NCI-H146 treated with DMSO at 0.1 percent for 48 hours (cell line): ENCODE measurements at regions not wholly inside any gene's neighbourhood (a gene's known extent, or its start where the extent isn't known, plus 50 kb on each side); places are given as distances from the start of the nearest gene placed in this dataset.

Experiments
- DNase-seq: peaks from one replicate; lab custom pipeline; 2025; ENCODE audit not compliant: unreplicated experiment; lab: John Stamatoyannopoulos, UW

DNA sequence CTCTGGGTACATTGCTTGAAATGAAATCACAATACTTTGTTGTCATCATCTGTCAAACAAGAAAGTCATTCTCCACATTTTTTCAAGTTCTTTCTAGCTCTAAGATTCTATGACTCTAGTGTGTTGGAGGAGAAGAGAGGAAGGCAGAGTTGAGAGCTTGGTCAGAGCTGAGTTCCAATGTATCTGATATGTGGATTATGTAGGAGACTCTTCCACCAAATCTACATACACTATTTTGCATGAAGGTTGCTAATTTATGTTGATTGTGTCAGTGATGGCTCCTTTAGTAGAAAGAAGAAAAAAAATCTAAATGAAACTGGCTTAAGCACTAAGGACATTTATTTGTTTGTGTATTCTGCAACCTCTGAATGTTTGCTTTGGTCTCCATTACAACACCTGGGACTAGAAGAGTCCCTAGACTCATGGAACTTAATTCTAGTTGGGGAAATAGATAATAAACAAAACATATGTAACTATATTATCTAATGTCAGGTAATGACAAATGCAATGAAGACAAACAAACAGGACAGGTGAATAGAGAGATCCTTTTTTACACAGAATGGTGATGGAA is 691.9 kb downstream of the UQCRFS1 start:
- DNase-seq, result no peak

DNA sequence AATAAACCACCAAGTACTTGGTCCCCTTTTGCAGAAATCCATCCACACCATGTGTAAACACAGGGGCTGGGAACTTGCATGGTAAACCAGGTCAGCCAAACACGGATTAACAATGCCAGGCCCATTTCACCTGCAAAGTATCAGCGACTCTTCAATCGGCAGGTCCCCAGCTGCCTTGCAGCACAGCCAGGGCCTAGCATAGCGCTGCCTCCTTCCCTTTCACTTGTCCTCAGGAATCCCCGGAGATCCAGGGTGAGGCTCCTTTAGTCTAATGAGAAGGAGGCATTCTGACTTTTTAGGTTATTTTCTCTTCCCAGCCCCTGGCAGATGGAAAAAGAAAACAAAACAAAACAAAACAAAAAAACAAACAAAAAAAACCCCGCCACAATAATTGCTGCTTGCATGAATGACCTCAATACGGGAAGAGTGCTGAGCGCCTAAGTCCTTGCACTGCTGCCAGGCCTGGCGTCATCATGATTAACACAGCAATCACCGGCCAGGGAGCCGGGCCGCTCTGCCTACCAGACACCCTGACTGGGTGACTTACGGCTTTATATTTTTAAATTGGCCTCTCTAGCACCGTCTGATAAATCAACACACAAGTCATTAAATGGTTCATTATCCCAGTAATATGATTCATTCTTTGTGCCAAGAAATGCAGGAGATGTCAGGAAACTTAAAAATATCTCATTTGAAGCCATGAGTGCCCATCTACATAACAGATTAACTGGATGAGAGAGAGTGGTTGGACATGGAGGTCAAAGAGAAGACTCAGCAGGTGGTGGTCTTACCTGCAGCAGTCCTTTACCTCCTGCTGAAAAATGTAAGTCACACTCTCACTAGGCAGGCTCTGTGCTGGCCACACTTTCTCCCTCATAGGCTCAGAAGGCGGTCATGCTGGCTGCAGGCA is 692.7 kb downstream of the UQCRFS1 start:
- DNase-seq, result no peak

- no peak for DNase-seq
These were observed 693.7 kb downstream of the UQCRFS1 start for GRCh38 chr19:28519218-28519779.

- DNase-seq, result no peak
These were observed 696.5 kb downstream of the UQCRFS1 start for GRCh38 chr19:28516415-28516872.

DNA sequence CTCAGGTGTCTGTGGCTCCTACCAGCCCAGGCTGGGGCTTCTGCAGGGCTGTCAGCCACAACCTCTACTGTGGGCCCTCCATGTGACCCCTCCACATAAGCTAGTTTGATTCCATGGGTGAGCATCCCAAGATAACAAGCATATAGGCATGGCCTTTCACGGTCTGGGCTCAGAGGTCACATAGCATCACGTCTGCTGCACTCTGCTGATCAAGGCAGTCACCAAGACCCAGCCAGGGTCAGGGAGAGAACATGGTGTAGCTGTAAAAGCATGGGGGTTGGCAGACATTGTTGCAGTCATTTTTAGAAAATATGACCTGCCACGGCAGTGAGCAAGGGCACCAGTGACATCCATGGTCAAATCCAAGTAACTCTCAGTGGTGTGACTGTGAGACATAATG is 698.8 kb downstream of the UQCRFS1 start:
- no peak for DNase-seq

GRCh38 chr19:28511655-28512054 is 701.3 kb downstream of the UQCRFS1 start:
- DNase-seq, result no peak

GRCh38 chr19:28509079-28509895 is 703.7 kb downstream of the UQCRFS1 start:
- DNase-seq, result no peak

GRCh38 chr19:28508666-28509065 is 704.3 kb downstream of the UQCRFS1 start:
- DNase-seq, result no peak

GRCh38 chr19:28505933-28506332 is 707.0 kb downstream of the UQCRFS1 start:
- no peak for DNase-seq

- DNase-seq, result no peak
These were observed 707.8 kb downstream of the UQCRFS1 start for GRCh38 chr19:28505134-28505533.

GRCh38 chr19:28504727-28505126 is 708.2 kb downstream of the UQCRFS1 start:
- DNase-seq, result no peak

GRCh38 chr19:28504139-28504538 is 708.8 kb downstream of the UQCRFS1 start:
- DNase-seq, result no peak

- DNase-seq, result no peak
These were observed 709.8 kb downstream of the UQCRFS1 start for GRCh38 chr19:28502879-28503734.

DNA sequence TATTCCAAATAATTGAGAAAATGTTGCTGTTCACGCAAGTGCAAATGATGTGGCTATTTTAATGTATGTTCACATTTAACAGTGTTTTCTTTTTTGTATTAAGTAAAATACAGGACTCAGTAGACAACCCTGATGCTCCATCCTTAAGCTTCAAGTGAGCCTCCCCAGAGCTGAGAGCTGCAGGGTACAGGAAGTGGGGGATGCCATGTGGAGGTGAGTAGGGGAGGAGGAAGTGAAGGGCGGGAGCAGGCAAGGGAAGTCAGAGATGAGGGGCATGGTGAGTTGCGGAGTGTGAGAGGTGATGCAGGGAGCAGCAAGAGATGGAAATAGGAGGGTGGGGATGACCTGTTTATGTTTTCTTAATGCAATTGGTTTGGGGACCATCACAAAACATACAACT is 711.0 kb downstream of the UQCRFS1 start:
- DNase-seq, result no peak

DNA sequence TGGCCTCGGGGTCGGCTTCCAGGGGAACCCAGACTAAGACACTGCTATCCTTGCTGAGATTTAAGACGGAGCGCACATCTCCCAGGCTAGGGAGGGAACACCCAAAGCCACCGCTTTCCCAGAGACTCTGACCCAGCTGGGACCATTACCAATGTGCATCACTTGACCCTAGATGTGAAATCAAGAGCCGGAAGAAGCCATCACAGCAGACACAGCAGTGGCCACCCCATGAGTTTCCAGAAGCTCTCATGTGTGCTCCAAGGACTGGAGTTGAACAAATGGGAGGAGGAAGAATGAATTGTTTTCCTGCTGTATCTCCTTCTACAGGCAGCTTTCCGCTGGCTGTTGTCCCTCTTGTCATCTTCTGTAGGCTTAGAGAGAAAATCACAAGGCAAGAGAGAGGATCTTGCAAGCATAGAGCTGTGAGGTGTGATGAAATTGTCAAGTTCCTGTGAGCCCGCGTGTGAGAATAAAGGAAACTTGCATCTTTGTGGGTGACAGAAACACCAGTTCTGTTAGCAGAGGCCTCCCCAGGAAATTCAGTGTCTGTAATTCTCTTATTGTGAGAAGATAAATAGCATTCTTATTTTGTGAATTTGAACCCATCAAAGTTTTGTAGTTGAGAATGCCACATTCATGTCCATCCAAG is 711.8 kb downstream of the UQCRFS1 start:
- DNase-seq, result no peak

DNA sequence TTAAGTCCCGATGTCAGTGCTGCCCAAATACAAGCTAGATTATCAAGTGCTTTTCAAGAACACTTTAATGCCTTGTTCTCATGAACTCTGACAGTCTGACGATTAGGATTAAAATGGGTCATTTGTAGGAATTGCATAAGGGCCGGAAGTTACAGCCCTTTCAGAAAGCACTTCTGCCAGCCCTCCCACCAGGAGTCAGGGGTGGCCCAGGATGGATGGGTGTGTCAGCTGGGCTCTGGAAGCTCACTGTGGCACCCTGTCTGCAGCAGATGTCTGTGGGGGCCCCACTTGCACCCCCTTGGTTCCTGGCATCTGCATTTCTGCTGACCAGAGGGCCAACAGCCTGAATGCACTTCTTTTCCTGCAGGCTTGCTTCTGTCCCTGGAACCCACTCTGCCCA is 712.7 kb downstream of the UQCRFS1 start:
- DNase-seq, result no peak

DNA sequence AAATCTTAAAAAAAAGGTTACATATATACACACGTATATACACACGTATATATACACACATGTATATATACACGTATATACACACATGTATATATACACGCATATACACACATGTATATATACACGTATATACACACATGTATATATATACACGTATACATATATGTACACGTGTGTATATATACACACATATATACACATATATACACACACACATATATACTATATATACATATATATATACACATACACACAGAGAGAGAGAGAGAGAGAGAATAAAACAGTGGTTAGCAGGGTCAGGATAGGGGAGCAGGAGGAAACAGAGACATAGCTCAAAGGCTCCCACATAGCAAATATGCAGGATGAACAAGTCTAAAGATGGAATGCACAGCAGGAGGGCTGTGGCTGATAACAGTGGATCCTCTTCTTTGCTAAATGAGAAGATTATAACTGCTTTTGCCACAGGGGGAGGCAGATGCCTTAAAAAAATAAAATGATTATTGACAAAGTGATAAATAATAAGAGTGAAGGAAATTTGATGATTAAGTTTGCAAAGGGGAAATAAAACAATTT is 714.5 kb downstream of the UQCRFS1 start:
- DNase-seq, result no peak

GRCh38 chr19:28497887-28498286 is 715.1 kb downstream of the UQCRFS1 start:
- DNase-seq, result no peak

GRCh38 chr19:28497137-28497536 is 715.8 kb downstream of the UQCRFS1 start:
- no peak for DNase-seq

GRCh38 chr19:28495046-28495445 is 717.9 kb downstream of the UQCRFS1 start:
- DNase-seq, result no peak
